Mesodermal cell (in vitro differentiated cells): ENCODE measurements at regions not wholly inside any gene's neighbourhood (a gene's known extent, or its start where the extent isn't known, plus 50 kb on each side); places are given as distances from the start of the nearest gene placed in this dataset.

Source experiments
- H3K27ac ChIP-seq: 2 replicates; pipeline ENCODE4 v1.7.0; 2013; ENCODE audit warnings: mild to moderate bottlenecking, low read depth, low read length, moderate library complexity; ENCODE audit not compliant: severe bottlenecking
- H3K36me3 ChIP-seq: 2 replicates; pipeline ENCODE4 v1.7.1; 2013; ENCODE audit warnings: mild to moderate bottlenecking, low read length, moderate library complexity; ENCODE audit not compliant: control insufficient read depth, insufficient read depth
- H3K4me1 ChIP-seq: one replicate; pipeline ENCODE4 v1.7.1; 2013; ENCODE audit warnings: mild to moderate bottlenecking, low read length; ENCODE audit not compliant: insufficient read depth, control insufficient read depth, poor library complexity, severe bottlenecking
- H3K4me3 ChIP-seq: 2 replicates; pipeline ENCODE4 v1.7.0; 2013; ENCODE audit warnings: low read length, control low read depth, mild to moderate bottlenecking; ENCODE audit not compliant: insufficient read depth, poor library complexity, severe bottlenecking; ENCODE audit errors: extremely low read depth
- H3K9me3 ChIP-seq: 2 replicates; pipeline ENCODE4 v1.7.1; 2013; ENCODE audit warnings: mild to moderate bottlenecking, low read length, moderate library complexity; ENCODE audit not compliant: control insufficient read depth
- WGBS, 2 experiments: methylation state at CpG; one replicate each; pipeline ENCODE4 v1.1.5; 2013; ENCODE audit warnings: missing lambda C conversion rate in 2 of 2; ENCODE audit not compliant: insufficient coverage in 2 of 2; 5-methylcytosine and 5-hydroxymethylcytosine counted together

DNA sequence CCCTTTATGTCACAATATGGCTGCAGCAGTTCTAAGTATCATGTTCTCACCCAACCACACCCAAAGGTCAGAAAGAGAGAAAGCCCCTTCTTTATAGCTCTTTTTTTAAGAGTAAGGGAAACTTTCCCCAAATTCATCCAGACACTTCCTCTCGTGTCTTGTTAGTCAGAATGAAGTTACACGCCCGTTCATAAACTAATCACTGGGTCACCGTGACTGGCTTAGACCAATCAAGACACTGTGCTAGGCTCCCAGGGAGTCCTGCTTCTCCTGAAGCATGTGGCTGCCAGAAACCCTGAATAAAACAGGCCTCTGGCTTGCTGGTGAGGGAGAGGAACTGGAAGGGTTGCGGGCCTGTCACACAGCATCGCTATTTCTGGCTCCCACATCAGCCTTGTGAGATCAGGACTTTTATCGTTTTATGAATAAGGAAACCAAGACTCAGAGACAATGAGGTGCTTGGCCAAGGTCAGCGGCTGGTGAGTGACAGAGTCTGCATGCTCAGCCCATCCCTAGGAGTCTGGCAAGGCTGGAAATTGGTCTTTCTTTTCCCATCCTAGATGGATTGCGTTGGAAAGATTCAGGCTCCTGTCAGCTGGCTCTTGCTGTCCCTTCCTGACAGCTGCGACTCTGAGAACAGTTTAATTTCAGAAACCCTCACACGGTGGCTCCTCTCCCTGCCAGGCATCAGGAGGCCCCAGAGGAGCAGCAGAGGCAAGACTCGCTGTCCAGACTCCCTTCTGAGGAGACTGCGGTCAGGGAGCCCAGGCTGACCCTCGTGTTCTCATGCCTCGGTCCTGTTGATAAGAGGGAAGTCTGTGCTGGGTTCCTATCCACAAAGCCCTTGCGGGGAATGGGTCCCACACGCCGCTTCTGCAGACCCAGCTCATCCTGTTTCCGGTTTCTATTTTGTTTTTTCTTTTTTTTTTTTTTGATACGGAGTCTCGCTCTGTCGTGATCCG lies 104.5 kb upstream of the TAF1B start:
- Histone ChIP-seq H3K36me3 (no peaks in the 10 kb centered on the region), H3K9me3 (no peaks in the 10 kb centered on the region), H3K4me3 (no peak overlapping the region), H3K4me1 (no peaks in the 10 kb centered on the region), H3K27ac (no peak overlapping the region)
- WGBS, 2 experiments, result 94 to 95% methylated on average over 21 to 22 of the region's 23 CpGs

DNA sequence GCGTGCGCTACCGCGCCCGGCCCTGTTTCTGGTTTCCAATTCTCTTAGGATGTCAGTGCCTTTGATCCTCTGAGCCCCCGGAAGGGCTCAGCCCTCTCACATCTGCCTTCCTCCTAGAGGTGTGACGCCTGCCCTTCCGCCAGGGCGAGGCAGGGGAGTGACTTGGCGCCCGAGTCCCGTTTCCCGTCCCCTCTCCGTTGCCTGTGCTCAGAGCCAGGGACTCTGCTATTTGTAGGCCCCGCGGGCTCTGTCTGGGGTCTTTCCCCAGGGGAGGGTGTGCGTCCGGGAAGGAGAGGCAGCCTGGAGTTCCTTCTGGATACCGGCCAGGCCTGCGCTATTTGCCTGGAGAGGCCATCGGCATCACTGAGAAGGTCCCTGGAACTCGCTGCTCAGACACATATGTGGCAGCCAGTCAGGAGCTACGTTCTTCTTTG lies 103.7 kb upstream of the TAF1B start:
- Histone ChIP-seq H3K4me1 (no peaks in the 10 kb centered on the region), H3K9me3 (no peaks in the 10 kb centered on the region), H3K36me3 (no peaks in the 10 kb centered on the region), H3K4me3 (no peak overlapping the region), H3K27ac (no peak overlapping the region)
- 95 to 96% methylated on average over 16 to 23 of the region's 23 CpGs for WGBS, 2 experiments

DNA sequence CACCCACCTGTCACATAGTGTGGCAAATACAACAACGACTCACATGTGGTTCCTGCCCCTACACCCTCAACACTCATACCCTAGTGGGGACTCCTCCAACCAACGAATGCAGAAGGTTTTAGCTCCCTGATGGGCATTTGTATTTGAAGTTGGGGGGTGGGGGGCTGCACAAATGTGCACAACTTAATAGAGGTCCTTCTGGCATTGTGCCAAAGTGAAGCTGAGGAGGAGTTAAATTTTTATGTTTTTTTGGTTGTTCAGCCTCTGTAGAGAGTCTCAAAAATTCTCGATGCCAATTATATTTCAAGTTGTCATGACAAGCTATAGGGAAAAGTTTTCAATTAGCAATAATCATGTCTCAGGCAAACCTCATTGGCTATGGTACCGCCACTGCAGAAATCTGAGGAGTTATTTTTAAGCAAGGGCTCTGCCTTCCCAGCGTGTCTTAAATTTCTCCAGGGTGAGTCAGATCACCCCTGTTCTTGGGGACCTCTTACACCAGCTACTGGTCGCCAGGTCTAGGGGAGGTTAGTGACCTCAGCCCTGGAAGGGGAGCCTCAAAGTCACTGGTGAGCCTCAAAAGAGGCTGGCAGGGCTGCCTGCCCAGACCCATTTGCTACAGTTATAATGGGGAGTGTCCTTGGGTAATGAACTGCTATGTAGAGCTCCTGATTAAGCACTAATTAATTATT lies 102.7 kb upstream of the TAF1B start:
- 84 to 92% methylated on average over 3 to 4 of the region's 6 CpGs for WGBS, 2 experiments
- H3K4me1 ChIP-seq, result peaks cover 3% of the 10 kb centered on the region
- H3K36me3 ChIP-seq, result no peaks in the 10 kb centered on the region
- no peaks in the 10 kb centered on the region for H3K9me3 ChIP-seq
- H3K4me3 ChIP-seq, result no peak overlapping the region
- H3K27ac ChIP-seq, result no peak overlapping the region

DNA sequence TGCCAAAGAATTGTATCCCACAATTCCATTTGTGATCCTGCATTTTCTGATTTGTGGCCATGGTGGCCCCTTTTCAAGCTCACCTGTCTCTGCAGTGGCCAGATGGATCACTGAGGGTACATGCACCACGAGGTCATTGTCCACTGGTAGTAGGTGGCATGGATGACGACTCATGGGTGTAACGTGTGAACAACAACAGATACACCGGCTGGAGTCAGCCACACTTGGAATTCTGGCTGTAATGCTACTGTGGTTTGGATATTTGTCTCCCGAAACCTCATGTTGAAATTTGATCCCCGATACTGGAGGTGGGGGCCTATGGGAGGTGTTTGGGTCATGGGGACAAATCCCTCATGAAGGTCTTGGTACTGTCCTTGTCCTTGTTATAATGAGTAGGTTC lies 102.2 kb upstream of the TAF1B start:
- no peak overlapping the region for H3K27ac ChIP-seq
- H3K36me3 ChIP-seq, result no peaks in the 10 kb centered on the region
- H3K4me3 ChIP-seq, result no peak overlapping the region
- 93 to 94% methylated on average over 6 of the region's 6 CpGs for WGBS, 2 experiments
- peaks cover 3% of the 10 kb centered on the region for H3K4me1 ChIP-seq
- no peaks in the 10 kb centered on the region for H3K9me3 ChIP-seq

DNA sequence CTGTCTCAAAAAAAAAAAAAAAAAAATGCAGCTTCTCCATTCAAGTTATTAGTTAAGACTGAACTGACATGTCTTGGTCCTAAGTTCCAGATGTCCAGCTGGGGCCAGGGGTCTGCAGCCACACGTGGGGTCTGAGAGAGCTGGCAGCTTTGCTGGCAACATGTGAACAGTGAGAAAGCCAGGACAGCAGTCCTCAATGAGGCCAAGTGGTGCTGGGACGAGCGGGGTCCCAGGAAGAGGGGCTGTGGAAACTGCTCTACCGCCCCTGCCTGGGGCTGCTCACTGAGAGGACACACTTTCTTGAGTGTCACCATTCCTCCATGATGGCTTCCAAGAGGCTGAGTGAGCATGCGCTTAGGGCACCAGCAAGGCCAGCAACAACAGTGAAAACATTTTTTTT lies 100.7 kb upstream of the TAF1B start:
- Histone ChIP-seq H3K4me1 (peaks cover 3% of the 10 kb centered on the region), H3K27ac (no peak overlapping the region), H3K36me3 (no peaks in the 10 kb centered on the region), H3K9me3 (no peaks in the 10 kb centered on the region), H3K4me3 (no peak overlapping the region)
- 62 to 84% methylated on average over 4 to 5 of the region's 5 CpGs for WGBS, 2 experiments

DNA sequence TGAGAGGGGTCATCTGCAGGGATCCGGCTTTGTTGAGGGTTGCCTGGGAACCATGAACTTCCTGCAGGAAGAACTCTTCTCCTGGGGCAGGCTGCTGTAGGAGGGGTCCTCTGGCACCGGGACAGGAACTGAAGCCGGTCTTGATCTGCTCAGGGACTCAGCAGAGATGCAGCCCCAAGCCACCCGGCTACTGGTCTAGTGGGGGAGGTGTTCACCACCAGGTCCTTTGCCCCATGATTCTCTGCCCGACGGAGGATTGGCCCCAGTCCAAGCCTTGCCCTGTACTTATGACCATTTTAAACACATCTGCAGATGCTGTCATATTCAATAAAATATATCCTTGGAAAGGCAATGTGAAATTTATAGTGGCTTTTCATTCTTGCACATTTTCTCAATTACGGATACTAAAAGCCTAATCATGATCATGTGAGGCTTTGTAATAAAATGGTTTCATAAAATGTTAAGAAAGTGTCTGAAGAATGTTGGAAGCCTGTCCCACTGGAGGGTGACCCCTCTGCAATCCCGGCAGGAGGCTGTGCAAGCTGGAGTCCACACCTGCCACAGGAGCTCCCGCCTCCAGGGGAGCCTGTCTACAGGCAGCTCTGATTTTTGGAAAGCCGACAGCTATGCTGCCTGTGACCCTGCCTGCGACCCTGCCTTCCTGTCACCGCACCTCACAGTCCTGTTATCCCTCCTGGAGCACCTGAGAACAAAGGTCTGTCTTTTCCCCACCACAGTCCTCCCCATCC lies 98.8 kb upstream of the TAF1B start:
- Histone ChIP-seq H3K36me3 (no peaks in the 10 kb centered on the region), H3K9me3 (no peaks in the 10 kb centered on the region), H3K4me3 (no peak overlapping the region), H3K4me1 (peaks cover 3% of the 10 kb centered on the region), H3K27ac (no peak overlapping the region)
- 82 to 84% methylated on average over 6 to 8 of the region's 12 CpGs for WGBS, 2 experiments

DNA sequence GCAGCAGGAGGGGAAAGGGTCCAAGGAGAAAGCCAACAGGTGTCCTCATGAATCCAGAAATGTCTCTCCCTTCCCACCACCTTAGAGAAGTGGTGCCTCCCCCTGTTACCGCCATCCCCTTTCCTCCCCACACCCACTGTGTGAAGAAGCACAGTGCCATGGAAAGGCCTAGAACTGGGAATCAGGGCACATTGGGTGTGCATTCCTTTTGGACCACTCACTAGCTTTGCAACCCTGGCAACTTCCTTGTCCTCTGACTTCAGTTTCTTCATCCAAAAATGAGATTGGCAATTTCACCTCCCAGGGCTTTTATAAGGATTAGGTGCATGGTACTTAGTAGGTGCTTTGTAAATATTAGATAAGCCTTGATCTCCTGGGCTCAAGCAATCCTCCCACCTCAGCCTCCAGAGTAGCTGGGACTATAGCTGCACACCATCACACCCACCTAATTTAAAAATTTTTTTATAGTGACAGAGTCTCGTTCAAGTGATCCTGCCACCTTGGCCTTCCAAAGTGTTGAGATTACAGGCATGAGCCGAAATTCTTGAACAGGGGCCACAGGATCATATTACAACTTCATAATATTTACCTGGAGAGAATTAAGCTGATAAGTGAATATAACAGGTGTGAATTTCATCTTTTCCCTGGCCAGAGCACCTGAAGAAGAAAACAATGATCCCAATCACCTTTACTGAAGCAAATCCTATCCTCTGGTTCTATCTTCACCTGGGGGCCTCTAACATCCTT lies 97.9 kb upstream of the TAF1B start:
- Histone ChIP-seq H3K4me1 (peaks cover 3% of the 10 kb centered on the region), H3K9me3 (no peaks in the 10 kb centered on the region), H3K36me3 (no peaks in the 10 kb centered on the region), H3K27ac (no peak overlapping the region), H3K4me3 (no peak overlapping the region)
- 13 to 61% methylated on average over 1 to 3 of the region's 3 CpGs for WGBS, 2 experiments

DNA sequence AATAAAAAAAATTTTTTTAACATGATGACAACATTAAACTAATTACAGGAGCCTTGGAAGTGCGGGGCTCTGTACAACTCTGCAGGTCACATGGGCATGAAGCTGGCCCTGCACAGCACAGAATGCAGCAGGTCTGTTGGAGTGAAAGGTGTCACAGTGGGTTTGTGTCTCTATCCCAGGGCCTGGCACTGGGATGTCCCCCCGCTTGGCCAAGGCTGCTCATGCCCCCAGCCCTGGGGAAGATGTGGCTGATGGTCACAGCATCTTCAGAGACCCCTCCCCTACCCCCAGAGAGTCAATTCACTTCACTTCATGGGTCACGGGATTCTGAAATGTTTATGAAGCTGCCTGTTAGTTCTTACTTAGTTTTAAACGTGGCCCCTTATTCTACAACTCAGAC lies 95.9 kb upstream of the TAF1B start:
- Histone ChIP-seq H3K36me3 (no peaks in the 10 kb centered on the region), H3K9me3 (no peaks in the 10 kb centered on the region), H3K4me1 (peaks cover 5% of the 10 kb centered on the region), H3K27ac (no peak overlapping the region), H3K4me3 (no peak overlapping the region)
- WGBS, 2 experiments, result 89 to 96% methylated on average over 1 to 4 of the region's 4 CpGs

DNA sequence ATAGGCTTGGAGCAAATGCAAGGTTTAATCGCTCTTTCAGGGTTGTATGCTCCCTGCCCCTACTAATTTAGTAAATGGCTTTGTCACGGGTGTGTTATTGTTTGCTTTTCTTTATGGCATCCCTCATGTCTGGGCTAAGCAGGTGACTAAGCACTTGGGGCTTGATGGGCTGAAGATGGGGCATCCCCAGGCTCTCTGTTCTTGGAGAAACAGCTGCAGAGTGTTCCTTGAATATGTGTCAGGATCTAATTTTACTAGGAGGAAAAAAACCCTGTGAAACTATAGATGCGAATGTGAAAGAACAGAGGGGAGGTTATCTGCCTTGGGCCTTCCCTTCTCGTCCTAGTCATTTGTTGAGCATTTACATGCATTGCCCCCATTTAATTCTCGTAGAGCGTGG lies 94.7 kb upstream of the TAF1B start:
- no peaks in the 10 kb centered on the region for H3K36me3 ChIP-seq
- H3K4me3 ChIP-seq, result no peak overlapping the region
- H3K9me3 ChIP-seq, result no peaks in the 10 kb centered on the region
- peaks cover 17% of the 10 kb centered on the region for H3K4me1 ChIP-seq
- WGBS, 2 experiments, result 100% methylated on average over 1 of the region's 6 CpGs; no CpG with 5 or more reads in 1 of the 2 experiments
- H3K27ac ChIP-seq, result no peak overlapping the region
